ENCODE measurements at regions not wholly inside any gene's neighbourhood (a gene's known extent, or its start where the extent isn't known, plus 50 kb on each side); places are given as distances from the start of the nearest gene placed in this dataset.

DNA sequence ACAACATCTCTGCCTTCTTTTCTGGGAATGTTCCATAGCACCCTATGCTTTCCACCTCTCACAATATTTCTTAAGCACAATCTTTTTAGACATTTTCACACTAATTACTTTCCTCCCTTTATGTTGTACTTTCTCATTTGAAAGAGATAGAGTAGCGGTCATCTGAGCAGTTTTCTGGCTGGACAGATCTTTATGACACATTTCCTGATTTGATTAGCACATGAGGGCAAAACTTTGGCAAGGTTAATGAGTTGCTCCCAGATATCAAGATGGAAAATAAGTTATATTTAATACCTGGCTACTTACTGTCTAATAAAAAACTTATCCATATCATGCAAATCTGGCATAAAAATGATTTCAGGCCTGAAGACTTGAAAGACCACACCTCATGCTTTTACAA lies 723.9 kb downstream of the SOCS6 start:
- Histone ChIP-seq H4K8ac (ENCODE audit: low read length) (no peak overlapping the region), H2BK12ac (ENCODE audit: low read length in 2 of 2) (no peak overlapping the region), H3K4me2 (ENCODE audit: low read length, poor library complexity, severe bottlenecking) (no peak overlapping the region), H3K27me3 (ENCODE audit: control insufficient read depth in 1 of 2, insufficient read depth in 1 of 2, low read length in 2 of 2) (no peaks in the 10 kb centered on the region), H3K4me1 (ENCODE audit: control insufficient read depth, insufficient read depth, low read depth, low read length) (no peaks in the 10 kb centered on the region), H3K4me3 (ENCODE audit: insufficient read depth in 1 of 2, low read depth in 1 of 2, low read length in 2 of 2) (no peak overlapping the region), H3K9me3 (ENCODE audit: control insufficient read depth, low read length) (peaks cover 24% of the 10 kb centered on the region), H3K79me1 (replicated peaks; ENCODE audit: low read length, poor library complexity, severe bottlenecking) (no peaks in the 10 kb centered on the region), H2BK120ac (ENCODE audit: low read depth, low read length) (no peak overlapping the region), H3K9ac (ENCODE audit: low read length) (no peak overlapping the region), H3K4ac (ENCODE audit: low read depth in 1 of 2, low read length in 2 of 2) (no peak overlapping the region), H2AFZ (ENCODE audit: low read depth, low read length) (no peak overlapping the region), H4K91ac (ENCODE audit: low read length) (no peak overlapping the region), H2BK5ac (ENCODE audit: low read depth, low read length, poor library complexity, severe bottlenecking) (no peak overlapping the region), H3K36me3 (ENCODE audit: control insufficient read depth in 1 of 2, insufficient read depth in 2 of 2, low read depth in 1 of 2, low read length in 2 of 2) (no peaks in the 10 kb centered on the region), H3K18ac (ENCODE audit: low read depth in 1 of 2, low read length in 2 of 2) (no peak overlapping the region), H2AK5ac (ENCODE audit: low read length, severe bottlenecking) (no peak overlapping the region), H3K14ac (ENCODE audit: low read length in 2 of 2) (no peak overlapping the region), H3K27ac (ENCODE audit: low read length, poor library complexity, severe bottlenecking) (no peak overlapping the region), H2BK15ac (ENCODE audit: low read depth, poor library complexity, severe bottlenecking) (no peak overlapping the region), H3K23ac (ENCODE audit: low read length in 2 of 2) (no peak overlapping the region)
- 44% methylated on average over 1 of the region's 1 CpG for WGBS
- DNase-seq, result no peak

DNA sequence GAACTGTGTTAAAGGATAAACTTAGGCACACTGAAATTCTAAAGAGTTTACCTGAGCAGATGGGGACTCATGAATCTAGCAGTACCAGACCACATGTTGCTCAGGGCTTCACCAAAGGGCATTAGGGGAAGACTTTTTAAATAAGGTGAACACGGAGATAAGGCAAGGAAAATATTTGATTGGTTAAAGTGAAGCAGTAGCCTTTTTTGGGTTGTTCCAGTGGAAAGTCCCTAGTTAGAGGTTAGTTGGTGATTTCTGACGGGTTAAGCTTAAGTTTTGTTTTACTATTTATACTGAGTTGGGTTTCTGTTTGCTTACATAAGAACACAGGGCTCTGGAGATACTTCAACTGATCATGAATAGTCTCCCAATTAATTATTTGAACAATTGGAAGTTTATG lies 722.5 kb downstream of the SOCS6 start:
- peaks cover 12% of the 10 kb centered on the region for H3K9me3 ChIP-seq (ENCODE audit: control insufficient read depth, low read length)
- H3K4ac ChIP-seq (ENCODE audit: low read depth in 1 of 2, low read length in 2 of 2), result no peak overlapping the region
- H4K8ac ChIP-seq (ENCODE audit: low read length), result no peak overlapping the region
- no peak overlapping the region for H3K23ac ChIP-seq (ENCODE audit: low read length in 2 of 2)
- H3K4me3 ChIP-seq (ENCODE audit: insufficient read depth in 1 of 2, low read depth in 1 of 2, low read length in 2 of 2), result no peak overlapping the region
- no peak overlapping the region for H3K14ac ChIP-seq (ENCODE audit: low read length in 2 of 2)
- H2AK5ac ChIP-seq (ENCODE audit: low read length, severe bottlenecking), result no peak overlapping the region
- no peak overlapping the region for H2BK5ac ChIP-seq (ENCODE audit: low read depth, low read length, poor library complexity, severe bottlenecking)
- no peak overlapping the region for H3K18ac ChIP-seq (ENCODE audit: low read depth in 1 of 2, low read length in 2 of 2)
- 34% methylated on average over 2 of the region's 2 CpGs for WGBS
- no peaks in the 10 kb centered on the region for H3K79me1 ChIP-seq (replicated peaks; ENCODE audit: low read length, poor library complexity, severe bottlenecking)
- no peak overlapping the region for H3K27ac ChIP-seq (ENCODE audit: low read length, poor library complexity, severe bottlenecking)
- no peak overlapping the region for H3K9ac ChIP-seq (ENCODE audit: low read length)
- H4K91ac ChIP-seq (ENCODE audit: low read length), result no peak overlapping the region
- no peak for DNase-seq
- no peak overlapping the region for H2BK15ac ChIP-seq (ENCODE audit: low read depth, poor library complexity, severe bottlenecking)
- no peak overlapping the region for H3K4me2 ChIP-seq (ENCODE audit: low read length, poor library complexity, severe bottlenecking)
- no peak overlapping the region for H2BK120ac ChIP-seq (ENCODE audit: low read depth, low read length)
- H2AFZ ChIP-seq (ENCODE audit: low read depth, low read length), result no peak overlapping the region
- H2BK12ac ChIP-seq (ENCODE audit: low read length in 2 of 2), result no peak overlapping the region
- H3K27me3 ChIP-seq (ENCODE audit: control insufficient read depth in 1 of 2, insufficient read depth in 1 of 2, low read length in 2 of 2), result no peaks in the 10 kb centered on the region
- H3K4me1 ChIP-seq (ENCODE audit: control insufficient read depth, insufficient read depth, low read depth, low read length), result no peaks in the 10 kb centered on the region
- H3K36me3 ChIP-seq (ENCODE audit: control insufficient read depth in 1 of 2, insufficient read depth in 2 of 2, low read depth in 1 of 2, low read length in 2 of 2), result no peaks in the 10 kb centered on the region

DNA sequence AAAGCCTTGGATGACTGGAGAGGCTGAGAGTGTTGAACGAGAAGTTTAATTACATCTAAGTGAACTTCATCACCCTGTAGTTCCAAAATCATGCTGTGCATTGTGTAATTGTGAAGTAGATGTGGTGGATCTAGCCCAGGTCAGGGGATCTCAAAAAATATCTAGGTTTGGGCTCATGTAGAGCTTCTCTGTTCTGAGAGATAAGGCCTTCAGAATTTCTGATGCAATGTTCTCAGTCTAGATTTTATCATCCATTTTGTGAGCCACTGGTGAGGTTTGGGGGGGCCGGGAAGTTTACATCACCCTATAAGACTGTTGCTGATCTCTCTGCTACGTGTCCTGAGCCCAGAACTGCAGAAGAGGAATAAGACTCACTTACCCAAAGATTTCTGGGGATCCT lies 719.4 kb downstream of the SOCS6 start:
- Histone ChIP-seq H3K27ac (ENCODE audit: low read length, poor library complexity, severe bottlenecking) (no peak overlapping the region), H3K18ac (ENCODE audit: low read depth in 1 of 2, low read length in 2 of 2) (no peak overlapping the region), H2BK5ac (ENCODE audit: low read depth, low read length, poor library complexity, severe bottlenecking) (no peak overlapping the region), H2AFZ (ENCODE audit: low read depth, low read length) (no peak overlapping the region), H2BK120ac (ENCODE audit: low read depth, low read length) (no peak overlapping the region), H3K23ac (ENCODE audit: low read length in 2 of 2) (no peak overlapping the region), H4K91ac (ENCODE audit: low read length) (no peak overlapping the region), H3K9ac (ENCODE audit: low read length) (no peak overlapping the region), H2AK5ac (ENCODE audit: low read length, severe bottlenecking) (no peak overlapping the region), H3K14ac (ENCODE audit: low read length in 2 of 2) (no peak overlapping the region), H3K4ac (ENCODE audit: low read depth in 1 of 2, low read length in 2 of 2) (no peak overlapping the region), H4K8ac (ENCODE audit: low read length) (no peak overlapping the region), H3K27me3 (ENCODE audit: control insufficient read depth in 1 of 2, insufficient read depth in 1 of 2, low read length in 2 of 2) (no peaks in the 10 kb centered on the region), H3K4me3 (ENCODE audit: insufficient read depth in 1 of 2, low read depth in 1 of 2, low read length in 2 of 2) (no peak overlapping the region), H3K36me3 (ENCODE audit: control insufficient read depth in 1 of 2, insufficient read depth in 2 of 2, low read depth in 1 of 2, low read length in 2 of 2) (no peaks in the 10 kb centered on the region), H2BK15ac (ENCODE audit: low read depth, poor library complexity, severe bottlenecking) (no peak overlapping the region), H3K79me1 (replicated peaks; ENCODE audit: low read length, poor library complexity, severe bottlenecking) (no peaks in the 10 kb centered on the region), H3K9me3 (ENCODE audit: control insufficient read depth, low read length) (no peaks in the 10 kb centered on the region), H3K4me2 (ENCODE audit: low read length, poor library complexity, severe bottlenecking) (no peak overlapping the region), H3K4me1 (ENCODE audit: control insufficient read depth, insufficient read depth, low read depth, low read length) (no peaks in the 10 kb centered on the region), H2BK12ac (ENCODE audit: low read length in 2 of 2) (no peak overlapping the region)
- 44% methylated on average over 3 of the region's 3 CpGs for WGBS
- no peak for DNase-seq

DNA sequence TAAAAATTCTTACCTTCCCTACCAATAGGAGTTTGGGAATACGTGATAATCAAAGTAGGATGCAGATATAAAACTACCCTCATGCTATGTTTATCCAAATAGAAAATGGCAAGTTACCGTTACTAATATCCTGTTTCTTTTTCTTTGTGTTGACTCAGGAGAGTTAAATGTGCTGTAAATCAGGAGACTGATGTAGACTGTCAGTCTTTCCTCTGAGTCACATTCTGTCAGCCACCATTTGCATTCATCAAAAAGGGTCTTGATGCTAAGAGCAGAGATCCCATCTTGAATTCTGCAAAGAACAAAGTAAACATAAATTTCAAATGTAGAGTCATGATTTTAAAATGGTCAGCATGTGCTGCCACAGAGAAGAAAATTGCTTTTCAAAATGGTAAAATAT lies 712.8 kb downstream of the SOCS6 start:
- Histone ChIP-seq H2BK12ac (ENCODE audit: low read length in 2 of 2) (no peak overlapping the region), H3K9me3 (ENCODE audit: control insufficient read depth, low read length) (no peaks in the 10 kb centered on the region), H3K23ac (ENCODE audit: low read length in 2 of 2) (no peak overlapping the region), H3K4ac (ENCODE audit: low read depth in 1 of 2, low read length in 2 of 2) (no peak overlapping the region), H4K91ac (ENCODE audit: low read length) (no peak overlapping the region), H3K18ac (ENCODE audit: low read depth in 1 of 2, low read length in 2 of 2) (no peak overlapping the region), H2AK5ac (ENCODE audit: low read length, severe bottlenecking) (no peak overlapping the region), H2BK120ac (ENCODE audit: low read depth, low read length) (no peak overlapping the region), H2AFZ (ENCODE audit: low read depth, low read length) (no peak overlapping the region), H2BK5ac (ENCODE audit: low read depth, low read length, poor library complexity, severe bottlenecking) (no peak overlapping the region), H3K27ac (ENCODE audit: low read length, poor library complexity, severe bottlenecking) (no peak overlapping the region), H3K4me1 (ENCODE audit: control insufficient read depth, insufficient read depth, low read depth, low read length) (no peaks in the 10 kb centered on the region), H3K27me3 (ENCODE audit: control insufficient read depth in 1 of 2, insufficient read depth in 1 of 2, low read length in 2 of 2) (no peaks in the 10 kb centered on the region), H3K4me3 (ENCODE audit: insufficient read depth in 1 of 2, low read depth in 1 of 2, low read length in 2 of 2) (no peak overlapping the region), H2BK15ac (ENCODE audit: low read depth, poor library complexity, severe bottlenecking) (no peak overlapping the region), H3K4me2 (ENCODE audit: low read length, poor library complexity, severe bottlenecking) (no peak overlapping the region), H3K14ac (ENCODE audit: low read length in 2 of 2) (no peak overlapping the region), H4K8ac (ENCODE audit: low read length) (no peak overlapping the region), H3K9ac (ENCODE audit: low read length) (no peak overlapping the region), H3K79me1 (replicated peaks; ENCODE audit: low read length, poor library complexity, severe bottlenecking) (no peaks in the 10 kb centered on the region), H3K36me3 (ENCODE audit: control insufficient read depth in 1 of 2, insufficient read depth in 2 of 2, low read depth in 1 of 2, low read length in 2 of 2) (no peaks in the 10 kb centered on the region)
- no CpG with 5 or more reads among the region's 2 CpGs for WGBS
- no peak for DNase-seq

All from mesenchymal stem cell (in vitro differentiated cells and primary cell).